GM21717 (cell line): ENCODE measurements at regions not wholly inside any gene's neighbourhood (a gene's known extent, or its start where the extent isn't known, plus 50 kb on each side); places are given as distances from the start of the nearest gene placed in this dataset.

Source experiments
- ATAC-seq: cut with Tn5 transposase; IDR thresholded peaks from one replicate; pipeline ENCODE4 v1.9.1; 2021; ENCODE audit warnings: mild to moderate bottlenecking, moderate library complexity; ENCODE audit not compliant: unreplicated experiment

- ATAC-seq, result no peak
Observed at GRCh38 chr2:196314157-196314556, 142.8 kb upstream of the STK17B start.

- no peak for ATAC-seq
Observed at GRCh38 chr2:196314780-196315179, 143.4 kb upstream of the STK17B start.

GRCh38 chr2:196315388-196316049 is 144.1 kb upstream of the STK17B start:
- no peak for ATAC-seq

GRCh38 chr2:196316050-196316430 is 144.7 kb upstream of the STK17B start:
- ATAC-seq, result no peak

- no peak for ATAC-seq
Observed at GRCh38 chr2:196318517-196319377, 147.4 kb upstream of the STK17B start.

GRCh38 chr2:196322973-196323810 is 151.8 kb upstream of the STK17B start:
- ATAC-seq, result no peak

GRCh38 chr2:196324211-196324610 is 152.8 kb upstream of the STK17B start:
- no peak for ATAC-seq

- no peak for ATAC-seq
Observed at GRCh38 chr2:196328088-196328680, 156.8 kb upstream of the STK17B start.

- ATAC-seq, result no peak
Observed at GRCh38 chr2:196329959-196330358, 158.6 kb upstream of the STK17B start.

- no peak for ATAC-seq
Observed at GRCh38 chr2:196330645-196331044, 159.3 kb upstream of the STK17B start.

- no peak for ATAC-seq
Observed at GRCh38 chr2:196331143-196331542, 159.8 kb upstream of the STK17B start.

GRCh38 chr2:196331851-196332250 is 160.5 kb upstream of the STK17B start:
- no peak for ATAC-seq

- ATAC-seq, result no peak
Observed at GRCh38 chr2:196333397-196333796, 162.0 kb upstream of the STK17B start.

- no peak for ATAC-seq
Observed at GRCh38 chr2:196334710-196335109, 163.3 kb upstream of the STK17B start.

GRCh38 chr2:196335221-196335634 is 163.8 kb upstream of the STK17B start:
- ATAC-seq, result no peak

GRCh38 chr2:196336207-196336606 is 164.8 kb upstream of the STK17B start:
- ATAC-seq, result no peak

- ATAC-seq, result no peak
Observed at GRCh38 chr2:196336715-196337114, 165.3 kb upstream of the STK17B start.

- ATAC-seq, result no peak
Observed at GRCh38 chr2:196337208-196337953, 166.0 kb upstream of the STK17B start.

GRCh38 chr2:196338440-196338839 is 167.1 kb upstream of the STK17B start:
- no peak for ATAC-seq

GRCh38 chr2:196341277-196341841 is 170.0 kb upstream of the STK17B start:
- no peak for ATAC-seq
